ENCODE measurements at regions not wholly inside any gene's neighbourhood (a gene's known extent, or its start where the extent isn't known, plus 50 kb on each side); places are given as distances from the start of the nearest gene placed in this dataset.

GRCh38 chr19:27714857-27715256 is 1498.1 kb downstream of the UQCRFS1 start:
- TF ChIP-seq CTCF (IDR thresholded peaks at IDR 0.05 in 4 of 5, conservative IDR thresholded peaks at IDR 0.05 in 1 of 5): no peak
- no peak for TF ChIP-seq POLR2A (IDR thresholded peaks at IDR 0.05)

Data from gastrocnemius medialis (tissue), 4 donors.